GM18909 (cell line): ENCODE measurements at regions not wholly inside any gene's neighbourhood (a gene's known extent, or its start where the extent isn't known, plus 50 kb on each side); places are given as distances from the start of the nearest gene placed in this dataset.

Experiments used
- ATAC-seq: cut with Tn5 transposase; IDR thresholded peaks from one replicate; pipeline ENCODE4 v1.9.1; 2021; ENCODE audit warnings: mild to moderate bottlenecking; ENCODE audit not compliant: unreplicated experiment, poor library complexity

DNA sequence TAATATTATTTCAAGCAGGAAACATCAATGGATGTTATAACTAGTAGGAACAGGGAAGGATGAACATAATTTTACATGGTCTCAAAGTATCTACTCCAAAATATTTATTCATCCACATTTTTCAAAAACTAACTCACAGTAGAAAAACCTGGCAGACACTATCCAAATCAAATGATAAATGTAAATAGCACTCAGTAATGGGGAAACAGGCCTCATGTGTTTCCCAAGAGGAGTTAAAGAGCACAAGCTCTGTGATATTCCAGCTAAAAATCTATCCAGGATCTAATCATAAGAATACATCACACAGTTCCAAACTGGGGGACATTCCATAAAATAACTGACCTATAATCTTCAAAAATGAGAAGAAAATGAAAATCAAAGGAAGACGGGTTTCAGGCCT, 443.1 kb downstream of the ZNF608 start:
- ATAC-seq, result no peak

GRCh38 chr5:124302533-124302932, 443.9 kb downstream of the ZNF608 start:
- ATAC-seq, result no peak

DNA sequence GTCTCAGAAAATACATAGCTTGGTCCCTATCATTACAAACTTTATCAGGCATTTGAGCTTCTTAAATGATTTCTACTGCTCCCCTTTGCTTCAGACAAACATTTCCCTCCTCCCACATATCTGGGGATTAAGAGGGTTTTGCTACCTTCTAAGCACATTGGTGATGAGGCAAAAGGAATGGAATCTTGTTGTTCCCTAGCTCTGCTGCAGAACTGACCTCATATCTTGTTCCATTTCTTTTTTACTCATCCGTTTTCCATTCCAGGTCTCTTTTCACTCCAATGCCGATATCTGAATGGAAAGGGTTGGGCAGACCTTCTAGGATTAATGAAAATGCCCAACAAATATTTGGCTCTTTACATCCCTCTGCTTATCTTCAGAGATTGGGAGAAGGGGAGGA, 444.6 kb downstream of the ZNF608 start:
- ATAC-seq, result no peak

DNA sequence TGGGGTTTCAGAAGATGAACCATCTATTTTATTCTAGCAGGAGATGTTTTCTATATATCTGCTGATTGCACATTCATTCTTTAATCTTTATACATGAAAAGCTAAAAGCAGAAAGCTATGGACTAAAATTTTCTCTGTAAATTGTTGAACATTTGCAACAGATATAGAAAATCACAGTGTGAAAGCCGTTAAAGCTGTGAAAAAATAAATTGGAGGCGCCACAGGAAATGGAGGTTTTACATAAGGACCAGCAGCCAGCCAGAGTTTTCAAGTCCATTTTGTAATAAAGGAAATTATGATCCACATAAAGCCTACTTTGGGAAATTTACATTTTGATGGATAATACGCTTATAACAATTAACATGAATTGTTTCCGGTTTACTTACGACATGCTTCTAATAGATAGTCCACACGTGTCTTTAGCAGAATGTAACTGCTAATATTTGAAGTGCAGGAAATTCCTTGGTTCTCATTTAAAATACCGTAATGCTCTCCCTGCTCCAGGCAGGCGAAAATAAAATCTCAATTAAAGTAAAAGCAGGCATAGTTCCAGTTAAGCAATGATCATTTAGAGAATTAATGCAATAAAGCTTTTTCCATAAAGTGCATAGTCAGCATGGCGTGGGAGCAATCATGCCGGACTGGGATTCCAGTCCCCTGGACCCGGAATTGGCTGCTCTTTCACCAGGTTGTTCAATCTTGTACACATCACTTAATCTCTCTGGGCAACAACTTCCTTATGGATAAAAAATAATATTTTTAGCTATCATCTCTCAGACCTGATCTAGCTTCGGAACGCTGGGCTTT, 445.4 kb downstream of the ZNF608 start:
- no peak for ATAC-seq

DNA sequence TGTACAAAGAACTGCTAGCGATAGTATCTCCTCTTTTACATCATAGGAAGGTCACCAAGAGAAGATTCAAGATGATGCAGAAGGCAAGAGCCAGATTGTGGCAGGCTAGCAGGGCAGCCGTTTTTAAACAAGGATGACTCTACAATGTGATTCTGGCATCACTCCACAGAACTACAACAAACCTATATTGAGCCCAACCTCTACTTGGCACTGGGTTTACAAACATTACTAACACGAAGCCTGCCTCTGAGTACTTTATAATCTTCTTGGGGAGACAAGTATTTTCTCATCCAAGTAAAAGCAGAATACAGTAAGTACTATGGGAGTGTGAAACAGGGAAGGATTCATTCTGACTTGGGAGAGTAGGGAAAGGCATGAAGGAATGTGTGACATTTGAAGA, 448.6 kb downstream of the ZNF608 start:
- ATAC-seq, result no peak

GRCh38 chr5:124292322-124292855, 454.1 kb downstream of the ZNF608 start:
- no peak for ATAC-seq

- no peak for ATAC-seq
Observed at GRCh38 chr5:124289641-124290311, 456.7 kb downstream of the ZNF608 start.

- ATAC-seq, result no peak
Observed at GRCh38 chr5:124289130-124289529, 457.3 kb downstream of the ZNF608 start.

DNA sequence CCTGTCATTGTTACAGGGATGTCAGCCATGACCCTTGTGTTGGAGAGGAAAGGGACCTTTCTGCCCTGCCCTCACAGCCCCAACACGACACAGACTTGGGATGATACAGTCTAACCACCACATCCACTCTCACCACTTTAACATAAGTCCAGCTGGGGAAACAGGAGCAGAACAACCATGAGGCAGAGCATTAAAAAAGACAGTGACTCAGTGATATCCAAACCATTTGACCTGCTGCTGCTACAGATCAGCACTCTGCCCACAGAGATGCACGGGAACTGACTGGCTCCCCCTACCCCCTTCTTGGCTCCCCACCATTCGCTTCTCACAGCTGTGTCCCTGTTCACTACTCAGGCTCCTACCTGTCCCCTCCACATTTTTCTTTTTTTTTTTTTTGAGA, 458.6 kb downstream of the ZNF608 start:
- no peak for ATAC-seq

DNA sequence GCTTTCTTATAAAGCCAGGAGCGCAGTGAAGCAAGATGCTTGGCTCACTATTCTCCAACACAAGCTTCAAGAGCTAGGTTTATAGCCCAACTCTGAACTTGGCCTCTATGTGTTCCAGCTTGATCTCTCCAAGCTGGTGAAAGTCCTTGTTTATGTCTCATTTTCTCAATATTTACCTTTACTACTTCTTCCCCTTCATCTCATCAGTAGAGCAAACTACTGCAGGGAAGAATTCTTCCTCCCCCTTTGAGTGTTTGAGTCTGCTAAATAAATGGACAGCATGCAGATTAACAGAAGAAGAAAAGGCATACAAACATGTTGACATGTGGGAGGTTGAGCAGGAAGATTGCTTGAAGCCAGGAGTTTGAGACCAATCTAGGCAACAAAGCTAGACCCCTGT, 460.7 kb downstream of the ZNF608 start:
- ATAC-seq, result no peak

DNA sequence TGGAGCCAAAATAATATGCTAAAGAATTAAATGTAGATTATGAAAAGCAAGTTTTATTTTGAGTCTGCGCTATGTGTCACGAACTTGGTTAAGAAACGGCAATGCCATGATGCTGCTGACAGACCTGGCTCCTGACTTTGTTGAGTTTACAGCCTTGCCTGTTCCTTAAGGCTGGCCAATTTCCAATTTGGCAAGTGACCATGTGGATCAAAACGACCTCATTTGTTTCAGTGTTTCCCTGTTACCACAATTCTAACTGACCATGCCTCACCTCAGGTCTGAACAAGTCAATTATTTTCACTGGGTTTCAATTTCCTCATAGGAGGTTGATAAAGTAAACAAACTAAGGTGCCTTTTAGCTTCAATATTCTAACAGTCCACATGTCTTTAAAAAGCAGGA, 461.4 kb downstream of the ZNF608 start:
- no peak for ATAC-seq

DNA sequence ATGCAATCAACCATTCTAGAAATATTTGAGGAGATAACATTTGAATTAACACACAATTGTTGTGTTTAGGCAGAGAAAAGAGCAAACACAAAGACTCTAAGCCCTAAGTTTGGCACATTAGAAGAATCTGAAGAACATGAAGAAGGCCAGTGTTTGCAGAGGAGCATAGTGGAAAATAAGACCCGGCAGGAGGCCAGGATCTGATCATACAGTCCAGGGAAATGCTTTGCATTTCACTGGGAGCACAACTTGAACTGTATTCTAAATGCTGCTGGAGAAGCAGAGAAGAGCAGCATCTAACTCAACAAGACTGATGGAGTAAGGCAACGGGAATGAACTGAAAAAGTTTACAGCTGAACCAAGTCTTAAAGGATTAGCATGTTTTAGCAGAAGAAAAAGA, 463.4 kb downstream of the ZNF608 start:
- ATAC-seq, result no peak

- no peak for ATAC-seq
Observed at GRCh38 chr5:124280079-124280478, 466.4 kb downstream of the ZNF608 start.

DNA sequence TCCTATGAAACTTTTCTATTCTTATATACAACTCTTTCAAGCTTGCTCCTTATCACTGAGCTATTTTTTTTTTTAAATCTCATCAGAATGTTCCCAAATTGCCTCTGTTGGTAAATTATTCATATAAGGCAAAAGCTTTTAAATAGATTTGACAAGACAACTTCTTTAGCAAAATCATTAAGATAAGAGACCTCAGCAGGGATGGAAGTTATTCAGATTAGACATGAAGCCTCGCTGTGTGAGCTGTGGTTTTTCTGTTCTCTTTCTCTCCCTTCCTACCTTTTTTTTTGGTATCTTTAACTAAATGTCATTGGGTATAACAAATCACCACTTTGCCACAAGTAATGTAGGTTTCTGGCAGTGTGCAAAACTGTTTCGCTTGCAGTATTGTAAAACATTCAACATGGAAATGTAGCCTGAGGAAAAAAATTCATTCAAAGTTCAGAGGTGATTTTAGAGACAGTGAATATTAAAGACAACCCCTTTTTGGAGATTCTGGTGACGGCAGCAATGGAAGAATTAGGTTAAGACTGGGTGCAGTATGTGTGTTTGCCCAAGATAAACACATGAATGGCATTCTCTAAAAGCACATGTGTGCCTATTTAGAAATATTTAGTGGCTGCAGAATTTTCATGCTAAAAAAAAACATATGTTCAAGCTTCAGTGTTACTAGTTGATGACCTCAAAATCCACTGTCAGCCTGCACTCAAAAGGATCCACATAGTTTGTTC, 467.1 kb downstream of the ZNF608 start:
- ATAC-seq, result no peak

- ATAC-seq, result no peak
Observed at GRCh38 chr5:124278636-124279035, 467.8 kb downstream of the ZNF608 start.

DNA sequence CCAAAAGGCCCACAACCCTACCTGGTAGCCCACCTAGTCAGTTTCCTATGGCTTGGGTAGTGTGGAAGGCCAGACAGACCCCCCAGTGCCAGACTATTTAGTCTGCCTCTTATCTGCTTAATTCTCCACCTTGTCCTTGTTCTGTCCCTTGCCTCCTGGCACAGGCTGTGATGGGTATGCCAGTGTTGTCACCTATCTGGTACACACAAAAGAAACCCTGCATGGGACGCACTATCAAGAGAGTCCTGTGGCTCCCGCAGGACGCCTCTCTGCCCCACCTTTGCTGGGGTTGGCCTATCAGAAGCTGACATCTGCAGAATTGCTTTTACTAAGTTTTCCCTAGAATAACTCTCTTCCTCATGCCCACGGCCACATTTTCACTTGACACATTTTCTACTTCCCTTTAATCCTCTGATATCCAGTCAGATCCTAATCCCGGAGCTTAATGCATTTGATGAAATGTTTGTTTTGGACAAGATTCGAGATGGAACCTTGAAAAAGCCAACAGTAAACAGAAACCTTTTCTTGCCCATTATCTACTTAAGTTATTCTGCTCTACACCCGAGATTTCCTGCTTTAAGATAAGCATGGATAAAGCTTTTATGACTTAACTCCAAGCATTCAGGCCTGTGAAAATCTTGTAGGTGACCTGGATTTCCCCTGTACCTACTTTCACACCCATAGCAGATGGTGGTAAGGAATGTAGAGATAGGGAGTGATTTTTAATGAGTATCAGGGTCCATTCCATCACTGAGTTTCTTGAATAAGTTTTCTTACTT, 468.5 kb downstream of the ZNF608 start:
- no peak for ATAC-seq

DNA sequence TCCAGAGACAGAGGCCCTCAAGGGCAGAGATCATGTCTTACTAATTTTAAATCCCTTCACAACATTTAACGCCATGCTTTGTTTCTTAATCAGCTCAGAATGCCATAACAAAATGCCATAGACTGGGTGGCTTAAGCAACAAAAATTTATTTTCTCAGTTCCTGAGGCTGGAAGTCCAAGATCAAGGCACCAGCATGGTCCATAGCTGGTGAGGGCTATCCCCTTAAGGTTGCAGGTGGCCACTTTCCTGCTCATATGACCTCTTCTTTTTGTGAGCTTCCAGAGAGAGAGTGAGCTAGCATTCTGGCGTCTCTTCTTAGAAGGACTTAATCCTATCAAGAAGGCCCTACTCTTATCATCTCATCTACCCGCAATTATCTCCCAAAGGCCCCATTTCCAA, 470.3 kb downstream of the ZNF608 start:
- no peak for ATAC-seq

DNA sequence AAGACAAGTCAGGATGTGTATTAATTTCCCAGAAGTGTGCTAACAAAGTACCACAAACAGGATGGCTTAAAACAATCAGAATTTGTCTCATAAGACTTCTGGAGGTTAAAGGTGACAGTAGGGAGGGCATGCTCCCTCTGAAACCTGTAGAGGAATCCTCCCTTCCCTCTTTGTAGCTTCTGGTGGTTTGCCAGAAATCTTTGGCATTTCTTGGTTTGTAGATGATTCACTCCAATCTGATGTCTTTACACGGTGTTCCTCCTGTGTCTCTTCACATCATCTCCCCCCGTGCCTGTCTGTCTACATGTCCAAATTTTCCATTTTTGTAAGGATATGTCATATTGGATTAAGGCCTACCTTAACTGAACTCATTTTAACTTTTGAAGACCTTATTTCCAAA, 471.5 kb downstream of the ZNF608 start:
- no peak for ATAC-seq

- ATAC-seq, result no peak
Observed at GRCh38 chr5:124264499-124264898, 481.9 kb downstream of the ZNF608 start.
